Right atrium auricular region (tissue), 2 donors: ENCODE measurements at regions not wholly inside any gene's neighbourhood (a gene's known extent, or its start where the extent isn't known, plus 50 kb on each side); places are given as distances from the start of the nearest gene placed in this dataset.

Source experiments
- DNase-seq: peaks from one replicate; pipeline ENCODE4 v3.0.0-alpha.2; 2019; ENCODE audit warnings: low spot score
- H3K27ac ChIP-seq, 2 donors: fragments of 200-600 bp; sonication (generic); 1 replicate in 1 of 2; 2 replicates in 1 of 2; pipeline ENCODE4 v1.5.1; 2016 to 2019
- H3K27me3 ChIP-seq, 2 donors: fragments of 200-600 bp; sonication (generic); one replicate each; pipeline versions ENCODE4 v1.5.1 to v1.6.0; 2017 to 2019
- H3K36me3 ChIP-seq: fragments of 200-600 bp; sonication (generic); one replicate; pipeline ENCODE4 v1.5.1; 2016
- H3K4me1 ChIP-seq, 2 donors: fragments of 200-600 bp; sonication (generic); one replicate each; pipeline versions ENCODE4 v1.5.1 to v1.6.0; 2017 to 2019
- H3K4me3 ChIP-seq, 2 donors: fragments of 200-600 bp; sonication (generic); 1 replicate in 1 of 2; 2 replicates in 1 of 2; pipeline ENCODE4 v1.5.1; 2017 to 2019; ENCODE audit warnings: mild to moderate bottlenecking in 1 of 2, moderate library complexity in 1 of 2
- H3K9me3 ChIP-seq, 2 donors: fragments of 200-600 bp; sonication (generic); one replicate each; pipeline ENCODE4 v1.5.1; 2019
- TF ChIP-seq, protein P1 (sequence below), 2 donors: fragments of 200-600 bp; sonication (generic); IDR thresholded peaks; one replicate each; pipeline ENCODE4 v1.5.1; 2019; ENCODE audit warnings: antibody characterized with exemption in 2 of 2

- Histone ChIP-seq H3K9me3 (no peaks in the 10 kb centered on the region), H3K27ac (no peak overlapping the region), H3K36me3 (no peaks in the 10 kb centered on the region), H3K27me3 (no peaks in the 10 kb centered on the region), H3K4me3 (no peak overlapping the region), H3K4me1 (no peaks in the 10 kb centered on the region)
- DNase-seq = no peak
- TF ChIP-seq, protein P1, sequence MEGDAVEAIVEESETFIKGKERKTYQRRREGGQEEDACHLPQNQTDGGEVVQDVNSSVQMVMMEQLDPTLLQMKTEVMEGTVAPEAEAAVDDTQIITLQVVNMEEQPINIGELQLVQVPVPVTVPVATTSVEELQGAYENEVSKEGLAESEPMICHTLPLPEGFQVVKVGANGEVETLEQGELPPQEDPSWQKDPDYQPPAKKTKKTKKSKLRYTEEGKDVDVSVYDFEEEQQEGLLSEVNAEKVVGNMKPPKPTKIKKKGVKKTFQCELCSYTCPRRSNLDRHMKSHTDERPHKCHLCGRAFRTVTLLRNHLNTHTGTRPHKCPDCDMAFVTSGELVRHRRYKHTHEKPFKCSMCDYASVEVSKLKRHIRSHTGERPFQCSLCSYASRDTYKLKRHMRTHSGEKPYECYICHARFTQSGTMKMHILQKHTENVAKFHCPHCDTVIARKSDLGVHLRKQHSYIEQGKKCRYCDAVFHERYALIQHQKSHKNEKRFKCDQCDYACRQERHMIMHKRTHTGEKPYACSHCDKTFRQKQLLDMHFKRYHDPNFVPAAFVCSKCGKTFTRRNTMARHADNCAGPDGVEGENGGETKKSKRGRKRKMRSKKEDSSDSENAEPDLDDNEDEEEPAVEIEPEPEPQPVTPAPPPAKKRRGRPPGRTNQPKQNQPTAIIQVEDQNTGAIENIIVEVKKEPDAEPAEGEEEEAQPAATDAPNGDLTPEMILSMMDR (IDR thresholded peaks at IDR 0.05) = no peak
These were observed 222.4 kb downstream of the UNC5CL start for GRCh38 chr6:40816601-40817000.

DNA sequence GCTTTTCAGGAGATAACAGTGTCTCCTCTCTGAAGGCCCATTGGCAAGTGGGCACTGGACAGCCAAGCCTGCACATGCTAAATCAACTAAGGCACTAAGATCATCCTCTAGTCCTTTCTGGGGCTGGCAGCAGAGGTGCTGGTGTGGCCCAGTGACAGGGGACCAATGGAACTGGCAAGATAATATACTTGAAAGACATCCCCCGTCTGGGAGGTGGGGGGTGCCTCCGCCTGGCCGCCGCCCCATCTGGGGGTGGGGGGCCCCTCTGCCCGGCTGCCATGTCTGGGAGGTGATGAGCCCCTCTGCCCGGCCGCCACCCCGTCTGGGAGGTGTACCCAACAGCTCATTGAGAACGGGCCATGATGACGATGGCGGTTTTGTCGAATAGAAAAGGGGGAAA lies 223.3 kb downstream of the UNC5CL start:
- Histone ChIP-seq H3K27ac (no peak overlapping the region), H3K36me3 (no peaks in the 10 kb centered on the region), H3K9me3 (no peaks in the 10 kb centered on the region), H3K4me3 (no peak overlapping the region), H3K27me3 (no peaks in the 10 kb centered on the region), H3K4me1 (no peaks in the 10 kb centered on the region)
- TF ChIP-seq, protein P1 (IDR thresholded peaks at IDR 0.05) = no peak
- DNase-seq = no peak

DNA sequence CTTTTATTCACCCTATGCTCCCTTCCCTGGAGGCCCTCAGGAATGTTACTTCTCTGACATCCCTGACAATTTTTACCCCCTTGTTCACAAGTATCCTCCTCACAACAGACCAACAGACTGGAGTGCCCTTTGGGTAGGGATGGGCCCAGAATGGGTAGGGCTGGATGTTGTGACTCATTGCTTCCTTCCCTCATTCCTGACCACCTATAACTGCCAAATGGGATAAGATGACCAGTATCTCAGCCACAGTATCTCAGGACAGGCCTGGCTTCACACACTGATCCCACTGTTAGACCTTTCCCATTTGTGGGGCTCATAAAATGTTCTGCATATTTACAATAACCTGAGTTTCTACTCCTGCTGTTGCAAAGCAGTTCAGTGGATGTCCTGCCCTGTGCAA lies 223.0 kb upstream of the LRFN2 start:
- TF ChIP-seq, protein P1 (IDR thresholded peaks at IDR 0.05) = no peak
- H3K36me3 ChIP-seq = no peaks in the 10 kb centered on the region
- no peak overlapping the region for H3K4me3 ChIP-seq
- no peaks in the 10 kb centered on the region for H3K9me3 ChIP-seq
- no peaks in the 10 kb centered on the region for H3K27me3 ChIP-seq
- no peak overlapping the region for H3K27ac ChIP-seq
- peaks cover 0 to 7% of the 10 kb centered on the region in 2 donors for H3K4me1 ChIP-seq
- DNase-seq = no peak

DNA sequence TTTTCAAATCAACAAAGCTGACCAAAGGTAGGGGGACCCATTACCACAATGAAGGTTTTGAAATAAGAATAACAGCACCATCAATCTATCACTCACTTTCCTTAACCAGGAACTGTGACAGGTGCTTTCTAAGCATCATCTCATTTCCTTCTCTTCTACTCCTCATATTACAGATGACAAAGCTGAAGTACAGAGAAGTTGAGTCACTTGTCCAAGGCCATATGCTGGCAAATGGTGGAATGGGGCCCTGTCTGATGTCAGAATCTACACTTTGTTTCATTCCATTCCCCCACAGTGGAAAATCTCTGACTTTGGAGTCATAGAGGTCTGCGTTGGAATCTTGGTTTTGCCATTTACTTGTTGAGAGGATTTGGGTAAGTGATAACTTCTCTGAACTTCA lies 222.5 kb upstream of the LRFN2 start:
- no peaks in the 10 kb centered on the region for H3K9me3 ChIP-seq
- H3K4me3 ChIP-seq = no peak overlapping the region
- no peaks in the 10 kb centered on the region for H3K27me3 ChIP-seq
- no peak overlapping the region for H3K27ac ChIP-seq
- TF ChIP-seq, protein P1 (IDR thresholded peaks at IDR 0.05) = no peak
- H3K36me3 ChIP-seq = no peaks in the 10 kb centered on the region
- DNase-seq = no peak
- peaks cover 0 to 7% of the 10 kb centered on the region in 2 donors for H3K4me1 ChIP-seq

DNA sequence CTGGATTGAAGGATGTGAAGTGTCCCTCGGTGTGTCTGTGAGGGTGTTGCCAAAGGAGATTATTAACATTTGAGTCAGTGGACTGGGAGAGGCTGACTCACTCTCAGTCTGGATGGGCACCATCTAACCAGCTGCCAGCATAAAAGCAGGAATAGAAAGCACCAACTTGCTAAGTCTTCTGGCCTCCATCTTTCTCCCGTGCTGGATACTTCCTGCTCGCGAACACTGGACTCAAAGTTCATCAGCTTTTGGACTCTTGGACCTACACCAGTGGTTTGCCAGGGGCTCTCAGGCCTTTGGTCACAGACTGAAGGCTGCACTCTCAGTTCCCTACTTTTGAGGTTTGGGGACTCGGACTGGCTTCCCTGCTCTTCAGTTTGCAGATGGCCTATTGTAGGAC lies 220.3 kb upstream of the LRFN2 start:
- Histone ChIP-seq H3K4me1 (peaks cover 0 to 8% of the 10 kb centered on the region in 2 donors), H3K27me3 (no peaks in the 10 kb centered on the region), H3K9me3 (no peaks in the 10 kb centered on the region), H3K36me3 (no peaks in the 10 kb centered on the region), H3K27ac (no peak overlapping the region), H3K4me3 (no peak overlapping the region)
- no peak for DNase-seq
- TF ChIP-seq, protein P1 (IDR thresholded peaks at IDR 0.05) = no peak

DNA sequence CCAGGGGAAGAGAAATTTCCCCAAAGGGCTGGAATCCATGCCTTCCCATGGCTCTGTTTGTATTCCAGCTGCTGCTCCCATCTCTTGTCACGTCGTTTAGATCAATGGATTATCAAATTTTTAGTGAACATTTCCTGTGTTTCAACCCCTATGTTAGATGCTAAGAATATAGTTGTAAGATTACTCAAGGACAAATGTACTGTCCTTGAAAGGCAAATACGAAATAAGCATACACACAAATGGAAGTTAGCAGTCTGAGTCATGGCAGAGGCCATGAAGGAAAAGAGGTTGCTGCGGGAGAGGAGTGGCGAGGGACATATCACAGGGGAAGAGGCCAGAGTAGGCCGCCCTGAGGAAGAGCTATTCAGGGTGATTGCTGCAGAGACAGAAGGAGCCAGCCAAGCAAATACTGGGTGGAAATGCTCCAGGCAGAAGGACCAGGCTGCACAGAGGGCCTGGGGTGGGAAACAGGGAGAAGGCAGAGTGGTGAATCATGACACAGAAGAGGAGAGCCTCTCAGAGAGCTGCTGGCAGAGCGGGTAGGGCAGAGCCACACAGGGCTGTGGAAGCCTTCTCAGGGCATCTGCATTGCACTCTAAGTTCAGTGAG lies 219.2 kb upstream of the LRFN2 start:
- H3K27me3 ChIP-seq = no peaks in the 10 kb centered on the region
- DNase-seq = no peak
- H3K27ac ChIP-seq = no peak overlapping the region
- H3K36me3 ChIP-seq = no peaks in the 10 kb centered on the region
- H3K4me3 ChIP-seq = no peak overlapping the region
- H3K4me1 ChIP-seq = peaks cover 0 to 12% of the 10 kb centered on the region in 2 donors
- TF ChIP-seq, protein P1 (IDR thresholded peaks at IDR 0.05) = no peak
- no peaks in the 10 kb centered on the region for H3K9me3 ChIP-seq
